IMR-90 (cell line): ENCODE measurements at regions not wholly inside any gene's neighbourhood (a gene's known extent, or its start where the extent isn't known, plus 50 kb on each side); places are given as distances from the start of the nearest gene placed in this dataset.

Source experiments
- ATAC-seq: fragments of 200-7000 bp; cut with Tn5 transposase; 2 replicates; pipeline ENCODE4 v1.9.1; 2020; ENCODE audit warnings: low read depth, mild to moderate bottlenecking, moderate library complexity
- BruUV-seq: library from RNA; stranded (reverse); fragments of 400-500 nt; replicated peaks from 2 replicates; lab custom pipeline; 2021; lab: Mats Ljungman, UMichigan
- CTCF ChIA-PET: fragments of 300-600 bp; formaldehyde crosslinking; extraction: SDS; loops from one replicate; lab custom pipeline; 2021; ENCODE audit warnings: antibody characterized with exemption; lab: Yijun Ruan, JAX
- POLR2A ChIA-PET: fragments of 300-600 bp; sonication (Branson Sonifier 250); formaldehyde crosslinking; loops from one replicate; lab custom pipeline; 2022; ENCODE audit warnings: antibody characterized with exemption; ENCODE audit not compliant: unreplicated experiment; lab: Charles Lee
- DNase-seq: peaks from one replicate; pipeline ENCODE4 v3.0.0; 2013
- H2AFZ ChIP-seq: replicated peaks from 2 replicates; pipeline ENCODE3; 2013; ENCODE audit warnings: low read length, mild to moderate bottlenecking; ENCODE audit not compliant: poor library complexity
- H2AK5ac ChIP-seq: 2 replicates; pipeline ENCODE4 v1.6.1; 2013; ENCODE audit warnings: low read depth, low read length, inconsistent platforms
- H2AK9ac ChIP-seq: replicated peaks from 2 replicates; pipeline ENCODE3; 2013; ENCODE audit warnings: mild to moderate bottlenecking, low read depth, low read length, moderate library complexity; ENCODE audit not compliant: poor library complexity
- H2BK120ac ChIP-seq: 2 replicates; pipeline ENCODE4 v1.6.1; 2013; ENCODE audit warnings: low read depth, low read length, inconsistent platforms
- H2BK15ac ChIP-seq: 3 replicates; pipeline ENCODE4 v1.6.1; 2013; ENCODE audit warnings: low read depth, low read length, inconsistent platforms
- H2BK20ac ChIP-seq: 2 replicates; pipeline ENCODE4 v1.6.1; 2013; ENCODE audit warnings: low read depth, mild to moderate bottlenecking, inconsistent platforms, low read length, moderate library complexity
- H2BK5ac ChIP-seq: 2 replicates; pipeline ENCODE4 v1.6.1; 2013; ENCODE audit warnings: mild to moderate bottlenecking, low read depth, low read length, inconsistent platforms; ENCODE audit not compliant: poor library complexity, severe bottlenecking
- H3K14ac ChIP-seq: replicated peaks from 2 replicates; pipeline ENCODE4 v1.6.1; 2013; ENCODE audit warnings: low read depth, low read length, inconsistent platforms
- H3K18ac ChIP-seq: 2 replicates; pipeline ENCODE4 v1.6.1; 2013; ENCODE audit warnings: low read depth, low read length, control low read depth
- H3K23ac ChIP-seq: 2 replicates; pipeline ENCODE4 v1.6.1; 2013; ENCODE audit warnings: low read depth, low read length, inconsistent platforms
- H3K27ac ChIP-seq: 2 replicates; pipeline ENCODE4 v1.5.1; 2013; ENCODE audit warnings: mild to moderate bottlenecking, control low read depth, low read length; ENCODE audit not compliant: insufficient read depth
- H3K27me3 ChIP-seq: 2 replicates; pipeline ENCODE4 v1.6.1; 2013; ENCODE audit warnings: low read length; ENCODE audit not compliant: control insufficient read depth, insufficient read depth
- H3K36me3 ChIP-seq: 2 replicates; pipeline ENCODE4 v1.6.1; 2013; ENCODE audit warnings: low read length, mixed read lengths; ENCODE audit not compliant: control insufficient read depth, insufficient read depth
- H3K4ac ChIP-seq: 2 replicates; pipeline ENCODE4 v1.6.1; 2013; ENCODE audit warnings: low read depth, low read length, inconsistent platforms
- H3K4me1 ChIP-seq: 2 replicates; pipeline ENCODE4 v1.6.1; 2013; ENCODE audit warnings: low read length, mixed read lengths; ENCODE audit not compliant: control insufficient read depth, insufficient read depth
- H3K4me2 ChIP-seq: 2 replicates; pipeline ENCODE4 v1.6.1; 2013; ENCODE audit warnings: low read depth, mild to moderate bottlenecking, control low read depth, low read length, moderate library complexity
- H3K4me3 ChIP-seq: 2 replicates; pipeline ENCODE4 v1.5.1; 2013; ENCODE audit warnings: low read depth, mild to moderate bottlenecking, control low read depth, low read length, moderate library complexity; ENCODE audit not compliant: insufficient read depth
- H3K56ac ChIP-seq: 2 replicates; pipeline ENCODE4 v1.6.1; 2013; ENCODE audit warnings: low read length, inconsistent platforms; ENCODE audit not compliant: insufficient read depth; ENCODE audit errors: extremely low read depth
- H3K79me1 ChIP-seq, 2 experiments: 2 replicates each; pipeline ENCODE4 v1.6.1; 2013; ENCODE audit warnings: low read length in 2 of 2, inconsistent platforms in 1 of 2, low read depth in 1 of 2
- H3K9ac ChIP-seq: 2 replicates; pipeline ENCODE4 v1.6.1; 2013; ENCODE audit warnings: low read depth, low read length, control low read depth
- H3K9me1 ChIP-seq: 2 replicates; pipeline ENCODE4 v1.6.1; 2013; ENCODE audit warnings: low read length, inconsistent platforms; ENCODE audit not compliant: insufficient read depth
- H3K9me3 ChIP-seq: 2 replicates; pipeline ENCODE4 v1.6.1; 2013; ENCODE audit warnings: low read length; ENCODE audit not compliant: control insufficient read depth, insufficient read depth
- H4K20me1 ChIP-seq: 2 replicates; pipeline ENCODE4 v1.6.1; 2013; ENCODE audit warnings: low read length, inconsistent platforms; ENCODE audit not compliant: insufficient read depth
- H4K5ac ChIP-seq: 2 replicates; pipeline ENCODE4 v1.6.1; 2013; ENCODE audit warnings: mild to moderate bottlenecking, low read depth, low read length, control low read depth
- H4K8ac ChIP-seq, 2 experiments: 2 replicates each; pipeline ENCODE4 v1.6.1; 2013; ENCODE audit warnings: low read depth in 2 of 2, low read length in 2 of 2, control low read depth in 1 of 2, inconsistent platforms in 1 of 2
- H4K91ac ChIP-seq: 2 replicates; pipeline ENCODE4 v1.6.1; 2013; ENCODE audit warnings: low read depth, low read length, inconsistent platforms; ENCODE audit not compliant: insufficient read depth
- MAFK ChIP-seq: IDR thresholded peaks from 2 replicates; pipeline ENCODE4 v1.6.1; 2012; ENCODE audit warnings: low read depth, low read length, improper control_type of control experiment
- MAZ ChIP-seq: IDR thresholded peaks from 2 replicates; pipeline ENCODE4 v1.6.1; 2012; ENCODE audit warnings: low read depth, mild to moderate bottlenecking, low read length, improper control_type of control experiment, moderate library complexity, borderline replicate concordance
- RAD21 ChIP-seq: IDR thresholded peaks from 2 replicates; pipeline ENCODE4 v1.6.1; 2012; ENCODE audit warnings: low read length, improper control_type of control experiment
- WGBS, 2 experiments: methylation state at CpG; one replicate each; pipeline versions ENCODE4 v1.1.5 to v1.1.7; 2013; ENCODE audit warnings: missing lambda C conversion rate in 2 of 2; ENCODE audit not compliant: insufficient read length in 1 of 2; ENCODE audit errors: extremely low coverage in 2 of 2; 5-methylcytosine and 5-hydroxymethylcytosine counted together
- dilution Hi-C: fragments of 300-500 bp; cut with HindIII; formaldehyde crosslinking; loops from one replicate; pipeline ENCODE4 v1.14.3; 2018; ENCODE audit warnings: low sequenced_read_pairs; ENCODE audit not compliant: unreplicated experiment
- in situ Hi-C: fragments of 300-500 bp; cut with MboI; formaldehyde crosslinking; loops from 3 replicates; pipeline ENCODE4 v1.14.3; 2019; ENCODE audit warnings: low sequenced_read_pairs, inconsistent platforms, mixed read lengths
- intact Hi-C: fragments of 100-400 bp; cut with micrococcal nuclease; formaldehyde crosslinking; loops from 2 replicates; pipeline ENCODE4 v1.10.0; 2022

- H2AK9ac ChIP-seq: no peak overlapping the region
- in situ Hi-C loops (no loop called here), dilution Hi-C loops (no loop called here), intact Hi-C loops (no loop called here)
- H4K20me1 ChIP-seq: no peaks in the 10 kb centered on the region
- H3K79me1 ChIP-seq: no peaks in the 10 kb centered on the region
- H3K9ac ChIP-seq: no peak overlapping the region
- CTCF ChIA-PET: no interaction called here
- no TSS peak for BruUV-seq
- H3K56ac ChIP-seq: no peak overlapping the region
- H2BK15ac ChIP-seq: no peak overlapping the region
- H2AK5ac ChIP-seq: no peak overlapping the region
- H3K23ac ChIP-seq: no peak overlapping the region
- H4K5ac ChIP-seq: no peak overlapping the region
- TF ChIP-seq RAD21 (no peak), MAZ (no peak), MAFK (no peak)
- no peak overlapping the region for H3K4ac ChIP-seq
- no peak overlapping the region for H2BK120ac ChIP-seq
- H3K4me2 ChIP-seq: no peak overlapping the region
- H2BK5ac ChIP-seq: no peak overlapping the region
- no CpG with 5 or more reads among the region's 4 CpGs for WGBS, 2 experiments
- no peak overlapping the region for H3K27ac ChIP-seq
- no peak overlapping the region for H3K14ac ChIP-seq
- POLR2A ChIA-PET: no interaction called here
- H3K18ac ChIP-seq: no peak overlapping the region
- H4K91ac ChIP-seq: no peak overlapping the region
- no peak overlapping the region for H2BK20ac ChIP-seq
- H2AFZ ChIP-seq: no peak overlapping the region
- H3K9me3 ChIP-seq: no peaks in the 10 kb centered on the region
- H3K36me3 ChIP-seq: no peaks in the 10 kb centered on the region
- DNase-seq: no peak
- peaks cover 18% of the 10 kb centered on the region for H3K27me3 ChIP-seq
- ATAC-seq: no peak
- H3K9me1 ChIP-seq: no peaks in the 10 kb centered on the region
- no peaks in the 10 kb centered on the region for H3K4me1 ChIP-seq
- H4K8ac ChIP-seq: no peak overlapping the region
- H3K4me3 ChIP-seq: no peak overlapping the region
Measured at GRCh38 chr4:151906438-151906837, 145.6 kb upstream of the GATB start.
